Activated CD8-positive, alpha-beta memory T cell treated with anti-CD3 and anti-CD28 coated beads for 48 hours (primary cell): ENCODE measurements at regions not wholly inside any gene's neighbourhood (a gene's known extent, or its start where the extent isn't known, plus 50 kb on each side); places are given as distances from the start of the nearest gene placed in this dataset.

ENCODE experiments used
- DNase-seq, 3 experiments: peaks; one replicate each; pipeline ENCODE4 v3.0.0-alpha.2; 2020; ENCODE audit warnings: low read depth in 2 of 3, low spot score in 2 of 3

- DNase-seq: no peak
These were observed 111.0 kb downstream of the MRPL14 start for GRCh38 chr6:44016131-44016870.

DNA sequence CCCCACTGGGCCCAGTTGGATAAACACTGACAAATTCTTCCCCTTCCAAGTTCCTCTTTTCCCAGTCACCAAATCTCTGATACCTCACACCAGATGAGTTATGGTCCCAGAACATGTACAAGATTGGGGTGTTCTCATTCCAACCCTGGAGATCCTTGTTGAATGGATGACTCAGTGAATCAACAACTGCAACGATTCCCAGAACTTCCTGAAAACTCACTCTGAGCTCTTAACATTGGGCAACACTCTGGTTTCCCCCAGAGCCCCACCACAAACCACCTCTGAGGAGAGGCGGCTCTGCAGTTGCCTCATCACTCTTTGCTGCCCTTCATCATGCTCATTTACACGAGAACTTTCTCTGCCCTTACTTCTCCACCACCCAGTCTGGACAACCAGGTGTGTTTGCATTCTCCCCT is 115.2 kb downstream of the MRPL14 start:
- DNase-seq: no peak

- DNase-seq: no peak
These were observed 115.8 kb downstream of the MRPL14 start for GRCh38 chr6:44011350-44011920.

DNA sequence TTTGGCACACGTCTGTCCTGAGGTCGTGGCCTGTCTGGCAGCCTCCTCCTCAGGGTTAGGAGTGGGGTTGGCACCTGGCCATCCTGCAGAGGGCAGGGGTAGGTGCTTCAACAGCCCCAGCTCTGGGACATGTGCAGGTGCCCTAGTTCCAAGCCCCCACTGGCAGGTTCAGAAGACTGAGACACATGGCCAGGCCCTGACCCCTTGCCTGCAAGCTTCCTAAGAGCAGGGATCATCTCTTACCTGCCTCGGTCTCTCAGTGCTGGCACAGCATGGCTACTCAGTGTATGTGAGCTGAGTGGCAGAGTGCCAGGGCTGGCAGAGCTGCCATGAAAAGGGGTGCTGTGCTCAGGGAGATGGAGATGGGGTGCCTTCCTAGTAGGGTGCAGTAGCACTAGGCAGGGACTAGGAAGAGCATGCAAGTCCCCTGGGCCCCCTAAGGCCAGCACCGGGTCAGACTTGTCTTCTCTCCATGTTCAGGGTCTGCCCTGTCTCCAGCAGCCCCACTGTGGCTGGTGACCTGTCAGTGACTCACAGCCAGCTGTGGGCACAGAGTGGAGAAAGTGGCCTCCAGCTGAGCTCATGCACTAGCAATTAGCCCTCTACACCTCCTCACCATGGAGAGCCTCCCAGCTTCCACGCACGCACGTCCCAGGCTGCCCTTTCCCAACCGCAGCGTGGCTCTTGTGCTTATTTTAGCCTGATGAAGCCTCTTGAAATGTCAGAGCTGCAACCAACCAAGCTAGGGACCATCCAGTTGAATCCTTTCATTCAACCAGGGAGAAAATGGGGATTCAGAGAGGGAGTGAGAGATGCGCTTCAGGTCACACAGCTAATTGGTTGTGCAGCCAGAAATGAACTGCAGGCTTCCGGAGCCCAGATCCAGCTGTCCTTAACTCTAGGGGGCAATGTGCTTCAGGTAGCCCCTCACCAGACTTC is 116.6 kb downstream of the MRPL14 start:
- no peak for DNase-seq

DNA sequence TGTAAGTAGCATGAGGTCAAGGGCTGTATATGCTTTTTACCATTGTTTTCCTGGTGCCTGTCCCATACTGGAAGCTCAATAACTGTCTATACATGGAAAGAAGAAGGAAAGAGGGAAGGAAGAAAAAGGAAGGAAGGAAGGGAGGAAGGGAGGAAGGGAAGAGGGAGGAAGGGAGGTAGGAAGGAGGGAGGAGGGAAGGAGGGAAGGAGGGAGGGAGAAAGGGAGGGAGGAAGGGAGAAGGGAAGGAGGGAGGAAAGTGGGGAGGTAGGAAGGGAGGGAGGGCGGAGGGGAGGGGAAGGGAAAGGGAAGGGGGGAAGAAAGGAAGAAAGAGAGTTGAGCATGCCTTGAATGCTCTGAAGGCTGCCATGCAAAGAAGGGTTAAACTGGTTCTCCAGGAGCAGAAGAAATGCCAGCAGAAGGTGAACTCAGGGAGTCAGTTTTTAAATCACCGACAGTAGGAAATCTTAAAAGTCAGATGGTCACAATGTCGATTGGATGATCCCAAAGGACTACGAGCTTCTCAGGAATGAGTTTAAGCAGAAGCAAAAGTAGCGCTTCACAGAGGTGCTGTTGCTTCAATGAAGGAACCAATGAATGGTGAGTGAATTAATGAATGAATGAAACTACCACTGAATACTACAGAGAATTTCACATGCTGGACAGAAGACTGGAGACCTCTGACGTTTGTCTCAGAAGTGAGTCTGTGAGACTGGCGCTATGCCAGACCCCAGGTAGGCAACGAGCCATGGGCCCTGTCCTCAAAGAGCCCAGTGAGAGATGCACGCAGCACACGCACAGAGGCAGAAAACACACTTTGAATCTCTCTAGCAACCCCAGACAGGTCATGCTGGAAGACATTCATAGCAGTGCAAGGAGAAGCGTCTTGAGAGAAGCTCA is 117.6 kb downstream of the MRPL14 start:
- DNase-seq: no peak

- no peak for DNase-seq
These were observed 118.4 kb downstream of the MRPL14 start for GRCh38 chr6:44008821-44009370.

DNA sequence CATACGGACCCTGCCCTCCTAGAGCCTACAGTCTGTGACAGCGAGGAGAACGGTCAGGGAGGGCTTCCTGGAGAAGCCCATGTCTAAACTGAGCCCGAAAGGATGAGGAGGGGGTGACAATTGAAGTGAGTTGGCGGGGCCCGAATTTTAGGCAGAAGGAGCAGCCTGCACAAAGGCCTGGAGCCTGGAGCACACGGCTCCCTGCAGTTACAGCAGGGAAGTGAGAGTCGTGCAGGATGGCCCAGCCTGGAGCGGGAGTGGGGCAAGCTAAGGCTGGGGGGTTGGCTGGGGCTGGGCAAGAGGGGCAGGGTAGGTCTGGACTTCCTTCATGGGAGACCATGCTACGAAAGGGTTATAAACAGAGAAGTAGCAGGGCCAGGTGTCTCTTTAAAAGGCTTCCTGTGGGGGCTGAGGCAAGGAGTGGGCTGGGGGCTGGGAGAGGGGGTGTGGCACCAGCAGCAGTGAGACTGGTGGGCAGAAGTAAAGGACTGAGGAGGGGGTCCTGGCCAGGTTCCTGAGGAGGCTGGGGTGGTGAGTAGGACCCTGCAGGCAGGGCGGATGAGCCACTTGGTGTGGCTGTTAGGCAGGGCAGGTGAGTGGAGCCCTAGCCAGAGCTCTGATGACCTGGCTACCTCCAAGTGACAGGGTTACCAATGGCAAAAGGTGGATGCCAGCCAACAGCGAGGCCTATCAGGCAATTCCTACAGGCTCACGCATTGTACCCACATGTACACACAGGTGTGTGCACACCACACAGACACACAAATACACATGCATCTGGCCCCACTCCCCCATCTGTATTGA is 119.2 kb downstream of the MRPL14 start:
- DNase-seq: no peak

DNA sequence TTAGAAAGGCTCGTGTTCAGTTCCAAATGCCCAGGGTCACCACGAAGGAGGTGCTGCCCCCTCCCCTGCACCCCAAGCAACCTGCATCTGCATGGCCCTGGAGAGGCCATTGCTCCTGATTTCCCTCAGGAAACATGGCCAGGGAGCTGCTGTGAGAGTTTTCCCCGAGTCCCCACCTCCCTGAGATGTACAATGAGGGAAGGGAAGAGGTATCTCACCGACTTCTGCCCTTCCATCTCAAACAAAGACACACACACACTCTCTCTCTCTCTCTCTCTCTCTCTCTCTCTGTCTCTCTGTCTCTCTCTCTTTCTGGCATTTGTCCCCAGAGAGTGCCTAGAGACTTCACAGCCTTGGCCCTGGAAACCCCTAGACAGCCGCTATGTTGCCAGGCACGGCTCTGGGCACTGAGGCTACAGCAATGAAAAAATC is 120.4 kb downstream of the MRPL14 start:
- no peak for DNase-seq

DNA sequence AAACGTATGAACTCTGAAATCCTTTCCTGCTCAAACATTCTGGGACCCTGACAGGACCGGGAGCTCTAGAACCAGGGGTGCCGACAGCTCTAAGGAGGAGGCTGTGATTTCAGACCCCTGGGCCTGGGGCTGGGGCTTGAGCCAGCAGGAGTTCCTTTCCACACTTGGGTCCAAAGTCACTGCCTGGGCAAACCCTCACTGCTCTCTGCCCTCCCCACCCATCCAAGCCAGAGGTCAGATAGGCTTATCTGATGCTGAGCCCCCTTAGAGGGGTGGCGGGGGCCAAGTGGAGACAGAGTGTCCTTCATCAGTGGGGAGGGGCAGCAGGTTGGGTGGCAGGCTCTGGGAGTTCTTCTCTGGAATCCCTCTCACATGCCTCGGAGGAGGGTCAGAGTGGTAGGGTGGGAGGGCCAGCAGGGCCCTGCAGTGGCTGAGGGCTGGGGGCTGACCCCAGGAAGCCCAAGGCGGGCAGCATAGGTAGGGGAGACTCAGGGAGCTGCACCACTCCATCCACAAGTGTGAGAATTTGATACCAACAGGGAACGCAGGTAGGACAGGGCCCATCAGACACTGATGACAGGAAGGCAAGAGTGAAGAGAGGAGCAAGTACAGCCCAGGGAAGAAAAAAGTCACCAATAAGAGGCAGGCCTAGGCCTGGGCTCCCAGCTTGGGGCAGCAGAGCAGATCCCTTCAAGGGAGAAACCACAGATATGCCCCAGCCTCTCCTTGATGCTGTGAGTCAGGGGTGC is 121.0 kb downstream of the MRPL14 start:
- no peak for DNase-seq

DNA sequence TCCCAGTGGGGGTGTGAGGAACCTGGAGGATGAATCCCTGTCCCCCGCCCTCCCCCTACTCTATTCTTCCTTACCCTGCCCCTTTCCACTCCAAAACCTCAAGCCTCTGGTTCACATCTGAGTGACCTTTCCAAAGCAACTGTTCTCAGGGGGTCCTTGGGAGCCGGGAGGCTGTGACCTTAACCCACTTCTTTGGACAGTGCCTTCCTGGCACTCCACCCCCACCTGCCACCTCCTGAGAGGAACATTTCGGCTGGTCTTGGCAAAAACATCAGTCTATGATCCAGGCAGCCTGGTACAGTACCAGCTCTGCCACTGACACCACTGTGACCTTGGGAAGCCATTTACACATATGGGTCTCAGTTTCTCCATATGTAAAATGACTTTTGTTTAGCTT is 121.7 kb downstream of the MRPL14 start:
- DNase-seq: no peak

DNA sequence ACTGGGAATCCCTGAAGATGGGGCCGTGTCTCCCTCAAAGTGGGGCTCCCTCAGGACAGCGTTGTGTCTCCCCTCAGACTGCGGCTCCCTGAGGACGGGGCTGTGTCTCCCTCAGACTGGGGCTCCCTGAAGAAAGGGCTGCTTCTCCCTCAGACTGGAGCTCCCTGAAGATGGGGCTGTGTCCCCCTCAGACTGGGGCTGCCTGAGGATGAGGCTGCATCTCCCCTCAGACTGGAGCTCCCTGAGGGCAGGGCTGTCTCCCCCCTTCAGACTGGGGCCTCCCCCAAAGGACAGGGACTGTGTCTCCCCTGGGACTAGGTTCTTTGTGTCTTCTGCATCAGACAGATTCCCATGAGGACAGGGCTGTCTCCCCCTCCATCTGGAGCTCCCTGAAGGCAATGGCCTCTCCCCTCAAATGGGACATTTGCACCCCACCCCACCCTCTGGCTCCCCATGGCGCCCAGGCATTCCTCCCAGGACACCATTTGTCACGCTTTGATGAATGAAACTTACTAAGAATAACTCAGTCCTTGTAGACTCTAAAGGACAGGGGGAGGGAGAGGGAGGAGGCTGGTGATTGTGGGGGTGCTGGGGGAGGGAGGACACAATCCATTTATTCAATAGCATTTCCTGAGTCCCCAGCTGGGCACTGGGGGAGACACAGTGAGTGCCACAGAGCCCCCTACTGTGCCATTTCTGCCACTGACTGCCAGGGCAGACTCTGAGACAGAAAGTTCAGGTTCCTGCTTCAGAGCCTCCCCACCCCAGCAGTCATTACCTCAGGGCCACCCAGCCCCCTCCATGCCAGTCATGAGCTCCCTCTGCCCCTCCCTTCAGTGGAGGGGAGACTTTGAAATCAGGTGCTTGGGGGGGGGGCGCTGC is 122.4 kb downstream of the MRPL14 start:
- no peak for DNase-seq

GRCh38 chr6:44004136-44004535 is 123.1 kb downstream of the MRPL14 start:
- no peak for DNase-seq

DNA sequence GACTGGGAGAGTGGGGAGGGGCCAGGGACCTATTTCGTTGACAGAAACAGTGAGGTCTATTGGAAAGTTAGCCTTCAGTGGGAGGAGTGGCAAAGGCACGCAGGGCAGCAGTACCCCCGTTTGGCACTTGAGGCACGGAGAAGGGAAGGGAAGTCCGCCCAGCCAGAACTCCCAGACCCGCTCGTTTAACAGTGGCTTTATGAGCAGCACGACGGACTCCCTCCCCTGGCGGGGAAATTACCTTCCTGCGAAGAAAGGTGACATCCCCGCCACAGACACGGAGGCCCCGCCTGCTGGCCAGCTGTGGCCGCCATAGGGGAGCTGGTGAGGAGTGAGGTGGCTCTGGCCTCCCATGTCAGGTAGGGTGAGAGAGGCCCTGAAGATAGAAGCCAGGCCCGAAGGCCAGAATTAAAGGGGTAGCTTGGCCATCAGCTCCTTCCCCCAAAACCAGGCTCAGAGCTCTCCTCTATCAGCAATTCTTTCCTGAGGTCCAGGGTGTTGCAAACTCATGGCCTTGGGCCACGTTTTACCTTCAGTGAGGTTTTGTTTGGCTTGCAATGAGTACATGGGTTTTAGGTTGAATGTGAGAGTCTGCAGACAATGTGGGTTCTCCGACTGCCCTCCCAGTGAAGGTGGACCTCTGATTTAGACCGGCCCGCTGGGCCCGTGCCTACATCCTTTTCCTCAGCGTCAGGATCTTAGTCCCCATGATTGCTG is 123.7 kb downstream of the MRPL14 start:
- DNase-seq: no peak

GRCh38 chr6:44002593-44003344 is 124.5 kb downstream of the MRPL14 start:
- DNase-seq: peak; percentile 35 to 48 (median 40)

GRCh38 chr6:44002067-44002592 is 125.1 kb downstream of the MRPL14 start:
- no peak for DNase-seq

- DNase-seq: no peak
These were observed 125.8 kb downstream of the MRPL14 start for GRCh38 chr6:44001318-44002066.
